GM12891 (cell line): ENCODE measurements at regions not wholly inside any gene's neighbourhood (a gene's known extent, or its start where the extent isn't known, plus 50 kb on each side); places are given as distances from the start of the nearest gene placed in this dataset.
"Not testable (repeated sequence)": the region's sequence is repeated elsewhere in the genome, so short reads cannot be mapped to it uniquely, and the experiment has no call there.

Experiments
- DNase-seq: peaks from one replicate; pipeline ENCODE4 v3.0.0; 2011; ENCODE audit warnings: low spot score; ENCODE audit not compliant: insufficient read length
- FAIRE-seq: peaks from 2 replicates; lab custom pipeline; 2011; peaks lifted over from hg19 to GRCh38; lab: Jason Lieb, UNC
- PAX5 ChIP-seq: IDR thresholded peaks from 2 replicates; pipeline ENCODE4 v1.6.1; 2011; ENCODE audit warnings: low read length, moderate library complexity, mild to moderate bottlenecking; ENCODE audit not compliant: insufficient read depth, severe bottlenecking
- POLR2A ChIP-seq: IDR thresholded peaks from 2 replicates; pipeline ENCODE4 v1.6.1; 2011; ENCODE audit warnings: low read depth, low read length, control low read depth
- POLR2AphosphoS5 ChIP-seq: IDR thresholded peaks from 2 replicates; pipeline ENCODE4 v1.6.1; 2011; ENCODE audit warnings: low read depth, low read length, control low read depth
- POU2F2 ChIP-seq: IDR thresholded peaks from 2 replicates; pipeline ENCODE4 v1.6.1; 2011; ENCODE audit warnings: low read depth, mild to moderate bottlenecking, control low read depth, low read length, moderate library complexity
- SPI1 ChIP-seq: IDR thresholded peaks from 2 replicates; pipeline ENCODE4 v1.6.1; 2011; ENCODE audit warnings: low read depth, low read length, control low read depth
- TAF1 ChIP-seq: IDR thresholded peaks from 2 replicates; pipeline ENCODE4 v1.6.1; 2011; ENCODE audit warnings: low read depth, low read length, control low read depth

DNA sequence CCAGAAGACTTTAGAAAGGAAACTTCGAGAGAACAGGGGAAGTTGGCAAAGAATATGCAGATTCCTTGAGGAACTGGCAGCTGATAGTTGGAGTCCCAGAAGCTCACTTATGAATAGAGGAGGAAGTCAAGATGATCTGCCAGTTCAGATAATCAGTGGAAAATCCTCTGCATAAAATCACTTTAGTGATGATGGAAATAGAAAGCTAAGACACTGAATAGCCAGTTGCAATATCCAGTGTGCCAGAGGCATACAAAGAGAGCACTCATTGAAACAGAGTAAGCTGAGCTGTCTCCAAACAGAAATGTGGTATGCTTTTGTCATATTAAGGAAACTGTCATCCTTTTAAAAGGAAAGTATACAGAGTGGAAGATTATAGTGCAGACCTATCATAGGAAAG lies 1207.6 kb downstream of the OTOL1 start:
- no peak for TF ChIP-seq PAX5
- no peak for TF ChIP-seq POLR2AphosphoS5
- TF ChIP-seq POLR2A, result no peak
- TF ChIP-seq TAF1, result no peak
- no peak for TF ChIP-seq SPI1
- TF ChIP-seq POU2F2, result no peak
- DNase-seq (no peak), FAIRE-seq (no peak)

DNA sequence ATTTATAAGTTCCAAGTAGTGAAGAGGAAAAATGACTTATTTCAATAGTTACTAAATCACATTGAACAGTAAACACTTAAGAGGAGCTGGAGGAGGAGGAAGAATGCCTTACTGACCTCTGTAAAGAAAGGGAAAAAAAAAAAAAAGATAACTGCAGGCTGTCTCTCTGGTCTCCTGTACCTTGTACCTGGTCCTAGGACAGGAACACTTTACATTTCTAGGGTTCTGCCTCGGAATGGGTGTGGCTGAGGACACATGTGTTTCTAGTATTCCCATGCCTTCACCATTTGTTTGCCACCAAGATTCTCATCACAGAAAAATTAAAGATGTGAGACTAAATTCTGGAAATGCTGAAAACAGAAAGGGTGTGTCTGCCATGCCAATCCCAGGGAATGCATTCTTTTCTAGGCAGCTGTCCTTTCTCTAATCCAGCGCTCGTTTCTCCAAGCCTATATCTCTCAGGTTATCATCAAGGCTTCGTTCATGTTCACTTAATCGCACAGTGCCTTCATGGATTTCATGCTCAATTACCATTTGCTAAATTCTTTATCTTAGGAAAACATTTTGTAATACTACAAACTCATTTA lies 1208.3 kb downstream of the OTOL1 start:
- FAIRE-seq (no peak), DNase-seq (no peak)
- TF ChIP-seq SPI1, result no peak
- TF ChIP-seq POLR2AphosphoS5, result no peak
- TF ChIP-seq POLR2A, result no peak
- TF ChIP-seq POU2F2, result no peak
- TF ChIP-seq TAF1, result no peak
- TF ChIP-seq PAX5, result no peak

DNA sequence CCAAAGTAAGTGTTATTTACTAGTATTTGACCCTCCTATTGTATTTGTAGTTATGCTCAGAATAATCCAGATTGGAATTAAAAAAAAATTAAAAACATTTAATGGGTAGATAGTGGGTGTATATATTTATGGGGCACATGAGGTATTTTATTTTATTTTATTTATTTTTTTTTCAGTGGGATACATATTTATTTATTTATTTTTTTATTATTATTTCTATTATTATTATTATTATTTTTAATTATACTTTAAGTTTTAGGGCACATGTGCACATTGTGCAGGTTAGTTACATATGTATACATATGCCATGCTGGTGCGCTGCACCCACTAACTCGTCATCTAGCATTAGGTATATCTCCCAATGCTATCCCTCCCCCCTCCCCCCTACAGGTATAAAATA lies 1211.8 kb downstream of the OTOL1 start:
- DNase-seq, FAIRE-seq: not testable (repeated sequence)

DNA sequence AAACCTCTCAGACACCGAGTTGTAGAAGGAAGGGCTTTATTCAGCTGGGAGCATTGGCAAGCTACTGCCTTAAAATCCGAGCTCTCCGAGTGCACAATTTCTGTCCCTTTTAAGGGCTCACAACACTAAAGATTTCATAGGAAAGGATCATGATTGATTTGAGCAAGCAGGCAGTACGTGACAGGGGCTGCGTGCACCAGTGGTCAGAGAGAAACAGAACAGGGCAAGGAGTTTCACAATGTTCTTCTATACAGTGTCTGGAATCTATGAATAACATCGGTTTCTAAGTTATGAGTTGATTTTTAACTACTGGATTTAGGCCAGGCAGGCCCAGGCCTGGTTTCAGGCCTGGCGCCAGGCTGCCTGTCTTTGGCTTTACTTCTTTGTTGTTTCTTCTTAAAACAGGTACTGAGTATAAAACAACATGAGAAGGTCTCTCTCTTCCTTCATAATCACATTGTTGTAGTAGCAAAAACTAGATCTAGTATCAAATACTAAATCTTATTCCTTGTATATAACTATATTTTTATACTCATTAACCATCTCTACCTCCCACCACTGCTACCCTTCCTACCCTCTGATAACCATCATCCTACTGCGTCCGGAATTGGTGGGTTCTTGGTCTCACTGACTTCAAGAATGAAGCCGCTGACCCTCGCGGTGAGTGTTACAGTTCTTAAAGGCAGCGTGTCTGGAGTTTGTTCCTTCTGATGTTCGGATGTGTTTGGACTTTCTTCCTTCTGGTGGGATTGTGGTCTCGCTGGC lies 1212.5 kb downstream of the OTOL1 start:
- not testable (repeated sequence) for FAIRE-seq, DNase-seq

DNA sequence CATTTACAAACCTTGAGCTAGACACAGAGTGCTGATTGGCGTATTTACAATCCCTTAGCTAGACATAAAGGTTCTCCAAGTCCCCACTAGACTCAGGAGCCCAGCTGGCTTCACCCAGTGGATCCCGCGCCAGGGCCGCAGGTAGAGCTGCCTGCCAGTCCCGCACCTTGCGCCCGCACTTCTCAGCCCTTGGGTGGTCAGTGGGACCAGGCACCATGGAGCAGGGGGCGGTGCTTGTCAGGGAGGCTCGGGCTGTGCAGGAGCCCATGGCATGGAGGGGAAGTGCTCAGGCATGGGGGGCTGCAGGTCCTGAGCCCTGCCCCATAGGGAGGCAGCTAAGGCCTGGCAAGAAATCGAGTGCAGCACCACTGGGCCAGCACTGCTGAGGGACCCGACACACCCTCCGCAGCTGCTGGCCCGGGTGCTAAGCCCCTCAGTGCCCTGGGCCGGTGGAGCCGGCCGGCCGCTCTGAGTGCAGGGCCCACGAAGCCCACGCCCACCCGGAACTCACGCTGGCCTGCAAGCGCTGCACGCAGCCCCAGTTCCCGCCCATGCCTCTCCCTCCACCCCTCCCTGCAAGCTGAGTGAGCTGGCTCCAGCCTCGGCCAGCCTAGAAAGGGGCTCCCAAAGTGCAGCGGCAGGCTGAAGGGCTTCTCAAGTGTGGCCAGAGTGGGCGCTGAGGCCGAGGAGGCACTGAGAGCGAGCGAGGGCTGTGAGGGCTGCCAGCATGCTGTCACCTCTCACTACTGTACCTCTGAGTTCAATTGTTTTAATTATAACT lies 1213.9 kb downstream of the OTOL1 start:
- no peak for TF ChIP-seq TAF1
- no peak for TF ChIP-seq POLR2A
- TF ChIP-seq PAX5, result no peak
- no peak for TF ChIP-seq POU2F2
- no peak for TF ChIP-seq POLR2AphosphoS5
- no peak for TF ChIP-seq SPI1
- no peak for DNase-seq
- no peak for FAIRE-seq

DNA sequence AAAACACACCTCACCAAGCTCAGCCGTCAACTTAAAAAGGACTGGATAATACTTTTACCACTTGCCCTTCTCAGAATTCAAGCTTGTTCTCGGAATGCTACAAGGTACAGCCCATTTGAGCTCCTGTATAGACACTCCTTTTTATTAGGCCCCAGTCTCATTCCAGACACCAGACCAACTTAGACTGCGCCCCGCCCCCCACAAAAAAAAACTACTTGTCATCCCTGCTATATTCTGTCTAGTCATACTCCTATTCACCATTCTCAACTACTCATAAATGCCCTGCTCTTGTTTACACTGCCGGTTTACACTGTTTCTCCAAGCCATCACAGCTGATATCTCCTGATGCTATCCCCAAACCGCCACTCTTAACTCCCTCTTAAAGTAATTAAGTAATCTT lies 1220.5 kb downstream of the OTOL1 start:
- DNase-seq, FAIRE-seq: not testable (repeated sequence)

DNA sequence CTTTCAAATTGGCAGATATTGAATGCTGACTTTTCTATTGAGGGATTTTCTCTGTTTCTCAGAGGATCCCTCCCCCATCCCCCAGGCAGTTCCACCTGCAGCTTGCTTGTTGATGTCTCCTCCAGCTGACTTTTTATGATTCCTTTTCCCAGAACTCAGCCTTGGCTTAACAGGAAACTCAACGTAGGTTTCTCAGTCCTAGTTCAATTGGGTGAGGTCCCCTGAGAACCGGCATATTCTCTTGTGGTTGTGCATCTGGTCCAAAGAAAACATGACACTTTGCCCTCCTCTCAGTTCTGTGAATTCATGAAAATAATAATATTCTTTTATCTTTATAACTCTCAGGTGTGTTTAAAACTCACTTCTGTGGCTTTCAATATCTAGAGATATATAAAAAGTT lies 1222.1 kb downstream of the OTOL1 start:
- DNase-seq, result no peak
- TF ChIP-seq TAF1, result no peak
- FAIRE-seq, result no peak

DNA sequence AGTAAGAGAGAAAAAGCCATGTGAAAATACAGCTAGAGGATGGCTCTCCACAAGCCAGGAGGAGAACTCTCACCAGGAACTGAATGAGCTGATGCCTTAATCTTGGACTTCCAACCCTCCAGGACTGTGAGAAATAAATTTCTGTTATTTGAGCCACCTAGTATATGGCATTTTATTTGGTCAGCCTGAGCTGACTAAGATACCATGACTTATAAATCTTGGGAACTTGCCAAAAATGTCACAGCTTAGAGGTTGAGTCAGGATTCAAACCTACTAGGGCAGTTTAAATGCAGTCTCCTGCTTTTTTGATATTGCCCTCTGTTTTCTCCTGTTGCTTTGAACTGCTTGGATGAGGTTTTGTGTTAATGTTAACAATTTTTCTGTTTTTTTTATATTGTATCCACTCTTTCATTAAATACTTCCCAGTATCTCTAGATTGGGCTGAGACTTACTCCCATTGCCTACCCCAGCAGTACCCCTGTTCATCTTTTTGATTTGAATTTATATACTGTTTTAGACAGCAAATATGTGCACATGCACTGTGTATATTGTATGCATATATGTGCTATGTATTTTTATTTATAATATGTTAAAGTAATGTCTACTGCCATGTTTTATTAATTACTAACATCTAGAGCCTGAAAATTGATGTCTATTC lies 1223.2 kb downstream of the OTOL1 start:
- FAIRE-seq (no peak), DNase-seq (no peak)
- no peak for TF ChIP-seq POLR2A
- no peak for TF ChIP-seq SPI1
- no peak for TF ChIP-seq POLR2AphosphoS5
- TF ChIP-seq PAX5, result no peak
- TF ChIP-seq TAF1, result no peak
- TF ChIP-seq POU2F2, result no peak

DNA sequence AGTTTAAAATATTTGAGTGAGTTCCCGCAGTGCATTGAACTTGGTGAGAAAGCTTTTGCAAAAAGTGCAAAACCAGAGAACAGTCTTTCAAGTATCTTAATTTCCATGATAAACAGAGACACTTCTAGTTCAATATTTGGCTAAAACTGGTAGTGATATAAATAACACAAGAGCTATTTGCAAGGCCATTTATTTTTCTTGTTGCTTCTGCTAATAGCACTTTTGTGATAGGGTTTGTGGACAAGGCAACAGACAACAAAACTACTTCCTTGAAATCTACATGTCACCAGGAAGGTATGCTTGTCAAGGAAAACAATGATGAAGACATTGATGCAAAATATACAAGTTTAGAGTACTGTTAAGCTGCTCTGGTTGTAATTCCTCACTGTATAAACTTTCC lies 1225.1 kb downstream of the OTOL1 start:
- FAIRE-seq (no peak), DNase-seq (no peak)
- TF ChIP-seq POU2F2 (no peak), POLR2AphosphoS5 (no peak), POLR2A (no peak)

DNA sequence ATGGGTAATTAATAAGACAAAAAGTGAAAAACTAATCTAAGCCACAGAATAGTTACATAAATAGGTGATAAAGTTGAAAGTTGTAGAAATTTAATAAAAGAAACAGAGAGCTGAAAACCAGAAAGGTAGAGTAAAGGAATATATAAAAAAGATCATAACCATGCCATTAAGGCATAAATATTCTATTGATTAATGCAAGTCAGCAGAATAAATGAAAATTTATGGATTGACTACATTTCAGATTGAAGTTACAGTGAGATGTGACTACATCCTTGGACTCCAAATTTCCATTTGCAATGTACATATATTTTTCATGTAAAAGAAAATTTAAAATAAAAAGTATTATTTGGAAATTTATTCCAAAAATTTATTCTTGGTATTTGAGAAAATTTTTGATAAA lies 1225.7 kb downstream of the OTOL1 start:
- TF ChIP-seq POLR2AphosphoS5 (no peak), PAX5 (no peak), SPI1 (no peak), POLR2A (no peak), POU2F2 (no peak), TAF1 (no peak)
- no peak for FAIRE-seq
- DNase-seq, result no peak

DNA sequence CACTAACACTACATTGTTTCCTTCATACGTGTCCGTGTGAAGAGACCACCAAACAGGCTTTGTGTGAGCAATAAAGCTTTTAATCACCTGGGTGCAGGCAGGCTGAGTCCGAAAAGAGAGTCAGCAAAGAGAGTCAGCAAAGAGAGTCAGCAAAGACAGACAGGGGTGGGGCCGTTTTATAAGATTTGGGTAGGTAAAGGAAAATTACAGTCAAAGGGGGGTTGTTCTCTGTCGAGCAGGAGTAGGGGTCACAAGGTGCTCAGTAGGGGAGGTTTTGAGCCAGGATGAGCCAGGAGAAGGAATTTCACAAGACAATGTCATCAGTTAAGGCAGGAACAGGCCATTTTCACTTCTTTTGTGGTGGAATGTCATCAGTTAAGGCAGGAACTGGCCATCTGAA lies 1226.2 kb downstream of the OTOL1 start:
- not testable (repeated sequence) for DNase-seq, FAIRE-seq
